ENCODE measurements at regions not wholly inside any gene's neighbourhood (a gene's known extent, or its start where the extent isn't known, plus 50 kb on each side); places are given as distances from the start of the nearest gene placed in this dataset.

DNA sequence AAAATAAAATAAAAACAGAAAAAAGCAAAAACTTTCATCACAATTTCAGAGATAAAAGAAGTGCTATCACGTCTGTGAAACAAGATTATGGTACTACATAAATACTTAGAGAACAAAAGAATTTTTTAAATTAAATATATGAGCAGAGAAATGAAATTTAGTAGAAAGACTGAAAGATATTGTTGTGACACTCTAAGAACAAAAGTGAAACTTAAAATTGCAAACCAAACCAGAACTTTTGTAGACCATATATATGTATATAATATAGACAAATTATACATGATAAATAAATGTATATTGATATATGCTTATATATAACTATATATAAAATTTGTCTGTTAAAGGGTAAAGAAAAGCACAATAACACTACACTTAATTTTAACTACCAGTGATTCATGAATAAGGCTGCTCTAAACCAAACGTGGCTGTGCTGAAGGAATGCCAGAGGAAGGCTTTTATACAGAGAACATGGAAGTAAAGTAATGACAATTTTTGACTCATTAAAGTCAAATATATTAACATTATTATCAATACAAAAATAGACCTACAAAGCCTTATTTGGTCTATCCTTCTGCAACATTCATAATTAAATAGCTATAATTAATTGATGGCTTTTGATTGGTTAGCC lies 1516.7 kb upstream of the PCDH20 start:
- no peak overlapping the region for H3K4me3 ChIP-seq (ENCODE audit: low read depth, low read length)
- DNase-seq (ENCODE audit: low read depth), result no peak
- TF ChIP-seq, protein P1, sequence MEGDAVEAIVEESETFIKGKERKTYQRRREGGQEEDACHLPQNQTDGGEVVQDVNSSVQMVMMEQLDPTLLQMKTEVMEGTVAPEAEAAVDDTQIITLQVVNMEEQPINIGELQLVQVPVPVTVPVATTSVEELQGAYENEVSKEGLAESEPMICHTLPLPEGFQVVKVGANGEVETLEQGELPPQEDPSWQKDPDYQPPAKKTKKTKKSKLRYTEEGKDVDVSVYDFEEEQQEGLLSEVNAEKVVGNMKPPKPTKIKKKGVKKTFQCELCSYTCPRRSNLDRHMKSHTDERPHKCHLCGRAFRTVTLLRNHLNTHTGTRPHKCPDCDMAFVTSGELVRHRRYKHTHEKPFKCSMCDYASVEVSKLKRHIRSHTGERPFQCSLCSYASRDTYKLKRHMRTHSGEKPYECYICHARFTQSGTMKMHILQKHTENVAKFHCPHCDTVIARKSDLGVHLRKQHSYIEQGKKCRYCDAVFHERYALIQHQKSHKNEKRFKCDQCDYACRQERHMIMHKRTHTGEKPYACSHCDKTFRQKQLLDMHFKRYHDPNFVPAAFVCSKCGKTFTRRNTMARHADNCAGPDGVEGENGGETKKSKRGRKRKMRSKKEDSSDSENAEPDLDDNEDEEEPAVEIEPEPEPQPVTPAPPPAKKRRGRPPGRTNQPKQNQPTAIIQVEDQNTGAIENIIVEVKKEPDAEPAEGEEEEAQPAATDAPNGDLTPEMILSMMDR (conservative IDR thresholded peaks at IDR 0.05; ENCODE audit: low read depth, low read length), result no peak

DNA sequence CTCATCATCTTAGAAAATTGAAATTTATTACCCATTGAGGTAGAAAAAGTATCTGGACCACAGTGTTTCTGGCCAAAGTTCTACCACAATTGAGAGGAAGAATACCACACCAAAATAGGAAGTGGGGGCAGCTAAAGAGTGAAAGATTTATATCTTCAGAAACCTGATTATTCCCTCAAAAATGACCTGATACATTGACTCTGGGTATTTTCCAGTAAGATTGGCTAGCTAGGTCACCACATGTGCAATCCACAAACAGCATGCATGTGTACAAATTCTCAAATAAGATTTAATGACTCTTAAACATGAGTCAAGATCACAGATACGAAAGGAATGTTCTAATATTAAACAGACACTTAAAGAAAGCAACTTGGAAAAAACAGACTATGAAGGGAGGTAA lies 1516.2 kb upstream of the PCDH20 start:
- H3K4me3 ChIP-seq (ENCODE audit: low read depth, low read length), result no peak overlapping the region
- DNase-seq (ENCODE audit: low read depth), result no peak
- TF ChIP-seq, protein P1 (conservative IDR thresholded peaks at IDR 0.05; ENCODE audit: low read depth, low read length), result no peak

DNA sequence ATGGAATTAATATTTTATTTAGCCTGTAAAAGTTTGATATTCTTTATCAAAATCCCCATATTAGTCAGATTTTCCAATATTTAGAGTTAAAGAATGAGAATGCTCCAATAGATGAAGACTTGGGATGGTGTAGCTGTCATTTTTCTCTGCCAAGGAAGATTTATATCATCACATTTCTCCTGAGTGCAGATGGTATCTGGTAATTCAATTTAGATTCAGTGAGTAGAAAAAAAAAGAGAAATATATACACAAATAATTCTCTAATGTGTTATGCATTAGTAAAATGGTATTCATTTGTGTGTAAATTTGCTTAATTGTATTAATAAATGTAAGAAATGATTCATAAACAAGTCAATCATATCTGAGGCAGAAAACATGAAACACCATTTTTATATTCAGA lies 1508.7 kb upstream of the PCDH20 start:
- TF ChIP-seq, protein P1 (conservative IDR thresholded peaks at IDR 0.05; ENCODE audit: low read depth, low read length), result no peak
- no peak overlapping the region for H3K4me3 ChIP-seq (ENCODE audit: low read depth, low read length)
- no peak for DNase-seq (ENCODE audit: low read depth)

DNA sequence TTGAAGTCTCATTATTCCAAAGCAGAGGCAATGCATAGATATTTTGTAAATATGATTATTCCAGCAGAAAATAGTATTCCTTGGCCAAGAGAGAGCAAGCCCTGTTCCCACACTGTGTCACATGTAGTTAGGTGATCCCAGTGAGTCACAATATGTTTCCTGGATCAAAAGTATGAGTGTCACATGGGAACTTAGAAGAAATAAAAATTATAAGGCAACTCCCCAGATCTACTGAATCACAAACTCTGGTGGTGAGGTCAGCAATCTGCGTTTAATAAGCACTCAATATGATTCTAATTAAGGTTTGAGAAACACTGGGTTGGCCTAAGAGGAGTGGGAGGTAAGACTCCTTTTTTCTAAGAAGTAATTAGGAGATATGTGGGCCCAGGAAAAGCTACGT lies 1504.5 kb upstream of the PCDH20 start:
- no peak overlapping the region for H3K4me3 ChIP-seq (ENCODE audit: low read depth, low read length)
- TF ChIP-seq, protein P1 (conservative IDR thresholded peaks at IDR 0.05; ENCODE audit: low read depth, low read length), result no peak
- DNase-seq (ENCODE audit: low read depth), result no peak

DNA sequence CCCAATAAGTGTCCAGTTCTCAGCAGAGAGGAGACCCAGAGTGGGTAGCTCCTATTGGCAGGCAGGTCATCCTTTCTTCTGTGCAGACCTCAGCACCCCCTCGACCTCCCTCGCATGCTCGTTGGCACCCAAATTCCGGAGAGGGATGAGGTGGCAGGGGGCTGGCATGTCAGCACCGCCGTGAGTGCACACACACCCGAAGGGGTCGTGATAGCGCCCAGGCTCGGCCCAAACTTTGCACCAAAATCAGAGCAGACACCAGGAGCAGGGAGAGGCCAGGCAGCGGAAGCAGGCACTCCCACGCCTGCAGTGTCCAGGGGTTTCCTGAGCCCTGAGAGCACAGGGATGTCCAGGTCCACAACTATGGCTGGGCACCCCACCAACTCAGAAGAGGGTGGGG lies 1503.8 kb upstream of the PCDH20 start:
- no peak overlapping the region for H3K4me3 ChIP-seq (ENCODE audit: low read depth, low read length)
- TF ChIP-seq, protein P1 (conservative IDR thresholded peaks at IDR 0.05; ENCODE audit: low read depth, low read length), result no peak
- no peak for DNase-seq (ENCODE audit: low read depth)

DNA sequence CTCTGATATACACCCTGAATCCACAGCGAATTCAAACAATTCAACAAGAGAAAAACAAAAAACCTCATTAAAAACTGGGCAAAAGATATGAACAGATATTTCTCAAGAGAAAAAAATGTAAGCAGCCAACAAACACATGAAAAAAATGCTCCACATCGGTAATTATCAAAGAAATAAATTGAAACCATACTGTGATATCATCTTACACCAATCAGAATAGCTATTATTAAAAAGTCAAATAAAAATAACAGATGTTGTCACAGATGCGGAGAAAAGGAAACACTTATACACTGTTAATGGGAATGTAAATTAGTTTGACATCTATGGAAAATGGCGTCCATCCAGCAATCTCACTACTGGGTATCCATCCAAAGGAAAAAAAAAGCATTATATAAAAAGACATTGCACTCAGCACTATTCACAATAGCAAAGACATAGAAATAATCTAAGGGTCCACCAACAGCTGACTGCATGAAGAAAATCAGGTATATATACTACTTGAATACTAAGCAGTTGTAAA lies 1495.0 kb upstream of the PCDH20 start:
- no peak for DNase-seq (ENCODE audit: low read depth)
- TF ChIP-seq, protein P1 (conservative IDR thresholded peaks at IDR 0.05; ENCODE audit: low read depth, low read length), result no peak
- no peak overlapping the region for H3K4me3 ChIP-seq (ENCODE audit: low read depth, low read length)

DNA sequence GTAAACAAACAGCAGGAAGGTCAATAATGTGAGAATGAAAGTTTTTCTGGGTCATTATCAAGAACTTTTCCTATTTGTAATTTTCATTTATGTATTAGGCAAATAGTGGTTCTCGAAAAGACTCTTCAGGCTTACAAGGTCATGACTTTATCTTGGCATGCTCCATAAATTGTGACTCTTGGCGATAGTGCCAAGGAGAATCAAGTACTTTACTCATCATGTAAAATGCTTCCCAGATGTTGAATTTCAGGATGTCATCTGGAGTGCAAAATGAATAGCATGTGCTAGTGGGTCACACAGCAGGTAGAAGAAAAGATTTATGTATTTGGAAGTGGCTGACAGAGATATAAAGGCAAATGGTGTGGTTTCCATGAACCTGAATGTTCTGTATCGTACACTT lies 1492.7 kb upstream of the PCDH20 start:
- TF ChIP-seq, protein P1 (conservative IDR thresholded peaks at IDR 0.05; ENCODE audit: low read depth, low read length), result no peak

More for the DNA sequence above, 1492.7 kb upstream of the PCDH20 start:
- no peak overlapping the region for H3K4me3 ChIP-seq (ENCODE audit: low read depth, low read length)
- DNase-seq (ENCODE audit: low read depth), result no peak
